Vagina (tissue), 2 donors: ENCODE measurements at regions not wholly inside any gene's neighbourhood (a gene's known extent, or its start where the extent isn't known, plus 50 kb on each side); places are given as distances from the start of the nearest gene placed in this dataset.

Source experiments
- CTCF ChIP-seq, 3 experiments: fragments of 450-650 bp in 2 of 3; fragments of 200-600 bp in 1 of 3; sonication (generic) in 1 of 3; IDR thresholded peaks; one replicate each; pipeline ENCODE4 v1.5.1; 2017 to 2019; ENCODE audit warnings: antibody characterized with exemption in 3 of 3, mild to moderate bottlenecking in 2 of 3, moderate library complexity in 2 of 3
- POLR2A ChIP-seq, 2 donors: fragments of 450-650 bp; IDR thresholded peaks; one replicate each; pipeline ENCODE4 v1.6.1; 2017; ENCODE audit warnings: antibody characterized with exemption in 2 of 2, mild to moderate bottlenecking in 2 of 2, moderate library complexity in 2 of 2

GRCh38 chr10:28120795-28121194, 121.9 kb upstream of the ODAD2 start:
- TF ChIP-seq CTCF (IDR thresholded peaks at IDR 0.05): no peak
- TF ChIP-seq POLR2A (IDR thresholded peaks at IDR 0.05): no peak
